ENCODE measurements at regions not wholly inside any gene's neighbourhood (a gene's known extent, or its start where the extent isn't known, plus 50 kb on each side); places are given as distances from the start of the nearest gene placed in this dataset.

GRCh38 chr2:4900242-4900641, 791.9 kb upstream of the SOX11 start:
- H3K4me3 ChIP-seq (ENCODE audit: low read length in 2 of 2): no peak overlapping the region
- H3K36me3 ChIP-seq (ENCODE audit: control insufficient read depth in 2 of 2, insufficient read depth in 2 of 2, low read length in 2 of 2): no peaks in the 10 kb centered on the region
- no peak overlapping the region for H3K27ac ChIP-seq (ENCODE audit: low read depth in 2 of 2, low read length in 2 of 2)
- H3K9ac ChIP-seq (ENCODE audit: low read depth in 1 of 2, low read length in 2 of 2): no peak overlapping the region
- H3K4me1 ChIP-seq (ENCODE audit: control insufficient read depth in 2 of 2, insufficient read depth in 2 of 2, low read length in 2 of 2): no peaks in the 10 kb centered on the region
- peaks cover 0 to 2% of the 10 kb centered on the region in 2 donors for H3K9me3 ChIP-seq (ENCODE audit: control insufficient read depth in 2 of 2, low read length in 2 of 2)
- H3K27me3 ChIP-seq (ENCODE audit: control insufficient read depth in 2 of 2, insufficient read depth in 2 of 2, low read length in 2 of 2): no peaks in the 10 kb centered on the region

- no peaks in the 10 kb centered on the region for H3K36me3 ChIP-seq (ENCODE audit: control insufficient read depth in 2 of 2, insufficient read depth in 2 of 2, low read length in 2 of 2)
- no peaks in the 10 kb centered on the region for H3K27me3 ChIP-seq (ENCODE audit: control insufficient read depth in 2 of 2, insufficient read depth in 2 of 2, low read length in 2 of 2)
- H3K27ac ChIP-seq (ENCODE audit: low read depth in 2 of 2, low read length in 2 of 2): no peak overlapping the region
- no peak overlapping the region for H3K9ac ChIP-seq (ENCODE audit: low read depth in 1 of 2, low read length in 2 of 2)
- H3K9me3 ChIP-seq (ENCODE audit: control insufficient read depth in 2 of 2, low read length in 2 of 2): peaks cover 0 to 2% of the 10 kb centered on the region in 2 donors
- no peak overlapping the region for H3K4me3 ChIP-seq (ENCODE audit: low read length in 2 of 2)
- no peaks in the 10 kb centered on the region for H3K4me1 ChIP-seq (ENCODE audit: control insufficient read depth in 2 of 2, insufficient read depth in 2 of 2, low read length in 2 of 2)
Observed at GRCh38 chr2:4900861-4901770, 791.1 kb upstream of the SOX11 start.

GRCh38 chr2:4903656-4904348, 788.4 kb upstream of the SOX11 start:
- Histone ChIP-seq H3K27ac (ENCODE audit: low read depth in 2 of 2, low read length in 2 of 2) (no peak overlapping the region), H3K9ac (ENCODE audit: low read depth in 1 of 2, low read length in 2 of 2) (no peak overlapping the region), H3K27me3 (ENCODE audit: control insufficient read depth in 2 of 2, insufficient read depth in 2 of 2, low read length in 2 of 2) (no peaks in the 10 kb centered on the region), H3K4me3 (ENCODE audit: low read length in 2 of 2) (no peak overlapping the region), H3K9me3 (ENCODE audit: control insufficient read depth in 2 of 2, low read length in 2 of 2) (no peaks in the 10 kb centered on the region), H3K4me1 (ENCODE audit: control insufficient read depth in 2 of 2, insufficient read depth in 2 of 2, low read length in 2 of 2) (no peaks in the 10 kb centered on the region), H3K36me3 (ENCODE audit: control insufficient read depth in 2 of 2, insufficient read depth in 2 of 2, low read length in 2 of 2) (no peaks in the 10 kb centered on the region)

- peaks cover 0 to 8% of the 10 kb centered on the region in 2 donors for H3K9me3 ChIP-seq (ENCODE audit: control insufficient read depth in 2 of 2, low read length in 2 of 2)
- no peak overlapping the region for H3K9ac ChIP-seq (ENCODE audit: low read depth in 1 of 2, low read length in 2 of 2)
- no peaks in the 10 kb centered on the region for H3K36me3 ChIP-seq (ENCODE audit: control insufficient read depth in 2 of 2, insufficient read depth in 2 of 2, low read length in 2 of 2)
- no peak overlapping the region for H3K27ac ChIP-seq (ENCODE audit: low read depth in 2 of 2, low read length in 2 of 2)
- no peaks in the 10 kb centered on the region for H3K4me1 ChIP-seq (ENCODE audit: control insufficient read depth in 2 of 2, insufficient read depth in 2 of 2, low read length in 2 of 2)
- no peaks in the 10 kb centered on the region for H3K27me3 ChIP-seq (ENCODE audit: control insufficient read depth in 2 of 2, insufficient read depth in 2 of 2, low read length in 2 of 2)
- H3K4me3 ChIP-seq (ENCODE audit: low read length in 2 of 2): no peak overlapping the region
Observed at GRCh38 chr2:4908461-4908860, 783.7 kb upstream of the SOX11 start.

GRCh38 chr2:4909346-4910009, 782.7 kb upstream of the SOX11 start:
- Histone ChIP-seq H3K9ac (ENCODE audit: low read depth in 1 of 2, low read length in 2 of 2) (no peak overlapping the region), H3K9me3 (ENCODE audit: control insufficient read depth in 2 of 2, low read length in 2 of 2) (peaks cover 0 to 8% of the 10 kb centered on the region in 2 donors)

GRCh38 chr2:4914036-4914435, 778.1 kb upstream of the SOX11 start:
- H3K9me3 ChIP-seq (ENCODE audit: control insufficient read depth in 2 of 2, low read length in 2 of 2): peaks cover 4 to 8% of the 10 kb centered on the region in 2 donors
- no peaks in the 10 kb centered on the region for H3K27me3 ChIP-seq (ENCODE audit: control insufficient read depth in 2 of 2, insufficient read depth in 2 of 2, low read length in 2 of 2)
- H3K9ac ChIP-seq (ENCODE audit: low read depth in 1 of 2, low read length in 2 of 2): no peak overlapping the region
- H3K4me3 ChIP-seq (ENCODE audit: low read length in 2 of 2): no peak overlapping the region
- no peaks in the 10 kb centered on the region for H3K36me3 ChIP-seq (ENCODE audit: control insufficient read depth in 2 of 2, insufficient read depth in 2 of 2, low read length in 2 of 2)
- H3K4me1 ChIP-seq (ENCODE audit: control insufficient read depth in 2 of 2, insufficient read depth in 2 of 2, low read length in 2 of 2): no peaks in the 10 kb centered on the region
- no peak overlapping the region for H3K27ac ChIP-seq (ENCODE audit: low read depth in 2 of 2, low read length in 2 of 2)

More at GRCh38 chr2:4909346-4910009, 782.7 kb upstream of the SOX11 start:
- no peaks in the 10 kb centered on the region for H3K36me3 ChIP-seq (ENCODE audit: control insufficient read depth in 2 of 2, insufficient read depth in 2 of 2, low read length in 2 of 2)
- H3K27ac ChIP-seq (ENCODE audit: low read depth in 2 of 2, low read length in 2 of 2): no peak overlapping the region
- H3K27me3 ChIP-seq (ENCODE audit: control insufficient read depth in 2 of 2, insufficient read depth in 2 of 2, low read length in 2 of 2): no peaks in the 10 kb centered on the region
- H3K4me3 ChIP-seq (ENCODE audit: low read length in 2 of 2): no peak overlapping the region
- H3K4me1 ChIP-seq (ENCODE audit: control insufficient read depth in 2 of 2, insufficient read depth in 2 of 2, low read length in 2 of 2): no peaks in the 10 kb centered on the region

GRCh38 chr2:4914551-4914950, 777.6 kb upstream of the SOX11 start:
- no peaks in the 10 kb centered on the region for H3K36me3 ChIP-seq (ENCODE audit: control insufficient read depth in 2 of 2, insufficient read depth in 2 of 2, low read length in 2 of 2)
- H3K4me1 ChIP-seq (ENCODE audit: control insufficient read depth in 2 of 2, insufficient read depth in 2 of 2, low read length in 2 of 2): no peaks in the 10 kb centered on the region
- H3K27me3 ChIP-seq (ENCODE audit: control insufficient read depth in 2 of 2, insufficient read depth in 2 of 2, low read length in 2 of 2): no peaks in the 10 kb centered on the region
- no peak overlapping the region for H3K9ac ChIP-seq (ENCODE audit: low read depth in 1 of 2, low read length in 2 of 2)
- H3K27ac ChIP-seq (ENCODE audit: low read depth in 2 of 2, low read length in 2 of 2): no peak overlapping the region
- H3K4me3 ChIP-seq (ENCODE audit: low read length in 2 of 2): no peak overlapping the region
- peaks cover 4 to 5% of the 10 kb centered on the region in 2 donors for H3K9me3 ChIP-seq (ENCODE audit: control insufficient read depth in 2 of 2, low read length in 2 of 2)

- Histone ChIP-seq H3K9me3 (ENCODE audit: control insufficient read depth in 2 of 2, low read length in 2 of 2) (peaks cover 4% of the 10 kb centered on the region in 2 donors), H3K27ac (ENCODE audit: low read depth in 2 of 2, low read length in 2 of 2) (no peak overlapping the region), H3K4me1 (ENCODE audit: control insufficient read depth in 2 of 2, insufficient read depth in 2 of 2, low read length in 2 of 2) (no peaks in the 10 kb centered on the region), H3K4me3 (ENCODE audit: low read length in 2 of 2) (no peak overlapping the region), H3K9ac (ENCODE audit: low read depth in 1 of 2, low read length in 2 of 2) (no peak overlapping the region), H3K27me3 (ENCODE audit: control insufficient read depth in 2 of 2, insufficient read depth in 2 of 2, low read length in 2 of 2) (no peaks in the 10 kb centered on the region), H3K36me3 (ENCODE audit: control insufficient read depth in 2 of 2, insufficient read depth in 2 of 2, low read length in 2 of 2) (no peaks in the 10 kb centered on the region)
Observed at GRCh38 chr2:4915357-4915756, 776.8 kb upstream of the SOX11 start.

- Histone ChIP-seq H3K27me3 (ENCODE audit: control insufficient read depth in 2 of 2, insufficient read depth in 2 of 2, low read length in 2 of 2) (no peaks in the 10 kb centered on the region), H3K36me3 (ENCODE audit: control insufficient read depth in 2 of 2, insufficient read depth in 2 of 2, low read length in 2 of 2) (no peaks in the 10 kb centered on the region), H3K27ac (ENCODE audit: low read depth in 2 of 2, low read length in 2 of 2) (no peak overlapping the region), H3K9ac (ENCODE audit: low read depth in 1 of 2, low read length in 2 of 2) (no peak overlapping the region), H3K4me3 (ENCODE audit: low read length in 2 of 2) (no peak overlapping the region), H3K9me3 (ENCODE audit: control insufficient read depth in 2 of 2, low read length in 2 of 2) (peaks cover 4% of the 10 kb centered on the region in 2 donors), H3K4me1 (ENCODE audit: control insufficient read depth in 2 of 2, insufficient read depth in 2 of 2, low read length in 2 of 2) (no peaks in the 10 kb centered on the region)
Observed at GRCh38 chr2:4916094-4916493, 776.1 kb upstream of the SOX11 start.

- H3K27ac ChIP-seq (ENCODE audit: low read depth in 2 of 2, low read length in 2 of 2): no peak overlapping the region
Observed at GRCh38 chr2:4930704-4931103, 761.5 kb upstream of the SOX11 start.

More at GRCh38 chr2:4930704-4931103, 761.5 kb upstream of the SOX11 start:
- peaks cover 0 to 2% of the 10 kb centered on the region in 2 donors for H3K9me3 ChIP-seq (ENCODE audit: control insufficient read depth in 2 of 2, low read length in 2 of 2)
- no peaks in the 10 kb centered on the region for H3K27me3 ChIP-seq (ENCODE audit: control insufficient read depth in 2 of 2, insufficient read depth in 2 of 2, low read length in 2 of 2)
- no peaks in the 10 kb centered on the region for H3K36me3 ChIP-seq (ENCODE audit: control insufficient read depth in 2 of 2, insufficient read depth in 2 of 2, low read length in 2 of 2)
- H3K4me3 ChIP-seq (ENCODE audit: low read length in 2 of 2): no peak overlapping the region
- H3K4me1 ChIP-seq (ENCODE audit: control insufficient read depth in 2 of 2, insufficient read depth in 2 of 2, low read length in 2 of 2): no peaks in the 10 kb centered on the region
- H3K9ac ChIP-seq (ENCODE audit: low read depth in 1 of 2, low read length in 2 of 2): no peak overlapping the region
